ENCODE measurements at regions not wholly inside any gene's neighbourhood (a gene's known extent, or its start where the extent isn't known, plus 50 kb on each side); places are given as distances from the start of the nearest gene placed in this dataset.

DNA sequence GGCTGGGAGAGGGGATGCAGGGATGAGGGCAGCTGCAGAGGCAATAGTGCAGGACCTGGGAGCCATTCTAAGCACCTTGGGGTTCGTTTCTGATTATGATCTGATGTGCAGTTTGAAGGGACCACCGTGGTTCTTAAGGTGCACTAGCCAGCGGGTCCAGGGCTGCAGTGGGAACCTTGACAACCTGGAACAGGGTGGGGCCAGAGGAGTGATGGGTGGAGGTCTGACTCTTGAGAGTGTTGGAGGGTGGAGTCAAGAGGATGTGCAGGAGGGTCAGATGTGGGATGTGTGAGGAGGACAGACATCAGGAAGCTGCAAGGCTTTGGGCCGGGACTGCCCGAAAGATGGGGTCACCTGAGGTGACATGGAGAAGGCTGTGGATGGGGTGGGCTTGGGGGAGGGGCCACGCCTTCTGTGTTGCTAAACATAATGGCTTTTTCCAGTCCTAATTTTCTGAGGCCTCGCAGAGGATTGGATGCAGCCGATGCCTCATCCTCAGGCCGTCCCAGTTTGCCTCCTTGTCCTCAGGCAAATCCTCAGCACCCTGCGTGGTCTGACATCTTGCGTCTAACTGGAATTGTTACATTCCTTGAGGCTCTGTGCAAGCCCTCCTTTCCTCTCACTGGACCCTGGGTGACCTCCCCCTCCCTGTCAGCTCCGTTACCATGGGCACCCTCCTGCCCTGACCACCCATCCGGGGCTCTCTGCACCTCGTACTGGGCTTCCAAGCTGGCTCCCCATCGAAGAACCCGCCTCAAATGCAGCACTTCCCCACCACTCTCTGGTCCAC lies 61.4 kb upstream of the TRPM1 start:
- no TSS peak for BruUV-seq (replicated peaks)
- H3K27me3 ChIP-seq (ENCODE audit: control insufficient read depth in 2 of 2, insufficient read depth in 2 of 2, low read length in 2 of 2): peaks cover 0 to 1% of the 10 kb centered on the region in 2 experiments
- no peak overlapping the region for H3K9ac ChIP-seq (replicated peaks; ENCODE audit: extremely low read depth, insufficient read depth, low read length)
- dilution Hi-C loops (cut with MboI; ENCODE audit: extremely low pct_ligation_motif_present, low sequenced_read_pairs): no loop called here
- H3K4me1 ChIP-seq (ENCODE audit: control insufficient read depth, extremely low read depth, insufficient read depth, low read length): no peaks in the 10 kb centered on the region
- DNase-seq (ENCODE audit: low read depth, low spot score) (no peak), FAIRE-seq (no peak)
- ChIA-PET CTCF (no interaction called here), POLR2A (no interaction called here)
- intact Hi-C loops (cut with micrococcal nuclease): no loop called here
- no peaks in the 10 kb centered on the region for H4K20me1 ChIP-seq (replicated peaks; ENCODE audit: control insufficient read depth, extremely low read depth, insufficient read depth, low read length)
- H3K36me3 ChIP-seq (ENCODE audit: control insufficient read depth in 2 of 2, extremely low read depth in 1 of 2, insufficient read depth in 2 of 2, low read length in 2 of 2): no peaks in the 10 kb centered on the region
- no peaks in the 10 kb centered on the region for H3K79me2 ChIP-seq (ENCODE audit: control insufficient read depth, insufficient read depth, low read length)
- H2AFZ ChIP-seq (ENCODE audit: low read depth, low read length): no peak overlapping the region
- no peak for TF ChIP-seq POLR2A (IDR thresholded peaks at IDR 0.05; ENCODE audit: low read depth, low read length)
- no peak for TF ChIP-seq JUN (IDR thresholded peaks at IDR 0.05; ENCODE audit: borderline replicate concordance, insufficient read depth, insufficient read length, low read depth)
- TF ChIP-seq GATA2 (IDR thresholded peaks at IDR 0.05; ENCODE audit: insufficient read depth, insufficient read length, low read depth, low read length): no peak
- TF ChIP-seq POLR2AphosphoS5 (IDR thresholded peaks at IDR 0.05; ENCODE audit: insufficient read depth, low read depth, low read length): no peak
- TF ChIP-seq, protein P1, sequence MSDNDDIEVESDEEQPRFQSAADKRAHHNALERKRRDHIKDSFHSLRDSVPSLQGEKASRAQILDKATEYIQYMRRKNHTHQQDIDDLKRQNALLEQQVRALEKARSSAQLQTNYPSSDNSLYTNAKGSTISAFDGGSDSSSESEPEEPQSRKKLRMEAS (IDR thresholded peaks at IDR 0.05; ENCODE audit: insufficient read depth, insufficient read length): no peak
- no peak for TF ChIP-seq EZH2 (IDR thresholded peaks at IDR 0.05; ENCODE audit: borderline replicate concordance, low read depth, low read length, severe bottlenecking)
- no peak overlapping the region for H3K4me3 ChIP-seq (replicated peaks in 1 of 3; ENCODE audit: insufficient read depth in 1 of 3, low read depth in 1 of 3, low read length in 3 of 3)
- no peaks in the 10 kb centered on the region for H3K9me1 ChIP-seq (replicated peaks; ENCODE audit: control insufficient read depth, extremely low read depth, insufficient read depth, low read length)
- H3K4me2 ChIP-seq (ENCODE audit: insufficient read depth, low read length): no peak overlapping the region
- no peaks in the 10 kb centered on the region for H3K9me3 ChIP-seq (replicated peaks; ENCODE audit: control insufficient read depth, insufficient read depth, low read length)
- no peak overlapping the region for H3K27ac ChIP-seq (ENCODE audit: insufficient read depth, low read depth, low read length)
